ENCODE measurements at regions not wholly inside any gene's neighbourhood (a gene's known extent, or its start where the extent isn't known, plus 50 kb on each side); places are given as distances from the start of the nearest gene placed in this dataset.

- Histone ChIP-seq H3K9me1 (ENCODE audit: control insufficient read depth, extremely low read depth, insufficient read depth, low read length) (no peaks in the 10 kb centered on the region), H2AFZ (ENCODE audit: control insufficient read depth, low read length) (no peak overlapping the region), H3K9me3 (ENCODE audit: control insufficient read depth, low read depth, low read length) (no peaks in the 10 kb centered on the region), H3K9ac (ENCODE audit: control insufficient read depth, extremely low read depth, insufficient read depth, low read length) (no peak overlapping the region), H3K4me2 (ENCODE audit: control insufficient read depth, extremely low read depth, insufficient read depth, low read depth, low read length) (no peak overlapping the region), H3K27ac (ENCODE audit: control insufficient read depth, insufficient read depth, low read length) (no peak overlapping the region), H3K79me2 (ENCODE audit: control insufficient read depth, insufficient read depth, low read length) (no peaks in the 10 kb centered on the region), H3K36me3 (ENCODE audit: control insufficient read depth in 2 of 2, extremely low read depth in 1 of 2, insufficient read depth in 2 of 2, low read length in 2 of 2) (no peaks in the 10 kb centered on the region), H3K27me3 (ENCODE audit: control insufficient read depth, extremely low read depth, insufficient read depth, low read length) (no peaks in the 10 kb centered on the region), H3K4me3 (ENCODE audit: control insufficient read depth in 2 of 3, extremely low read depth in 1 of 3, insufficient read depth in 2 of 3, low read depth in 1 of 3, low read length in 3 of 3) (no peak overlapping the region), H3K4me1 (ENCODE audit: control insufficient read depth, extremely low read depth, insufficient read depth, low read length) (no peaks in the 10 kb centered on the region), H4K20me1 (ENCODE audit: control insufficient read depth, extremely low read depth, insufficient read depth, low read length) (no peaks in the 10 kb centered on the region)
- TF ChIP-seq CTCF (optimal IDR thresholded peaks at IDR 0.05 in 1 of 3, IDR thresholded peaks at IDR 0.05 in 1 of 3, conservative IDR thresholded peaks at IDR 0.05 in 1 of 3; ENCODE audit: extremely low read depth in 1 of 3, insufficient read depth in 2 of 3, low read length in 3 of 3) = no peak
- no peak for TF ChIP-seq EZH2 (IDR thresholded peaks at IDR 0.05; ENCODE audit: low read length)
- dilution Hi-C loops (cut with MboI; ENCODE audit: extremely low pct_ligation_motif_present, low sequenced_read_pairs) = no loop called here
- no peak for FAIRE-seq
- DNase-seq (ENCODE audit: low read depth, low spot score) = no peak
Observed at GRCh38 chr16:64532691-64533090, 589.2 kb downstream of the CDH11 start.

- no peak overlapping the region for H2AFZ ChIP-seq (ENCODE audit: control insufficient read depth, low read length)
- no peak for DNase-seq (ENCODE audit: low read depth, low spot score)
- no peaks in the 10 kb centered on the region for H3K36me3 ChIP-seq (ENCODE audit: control insufficient read depth in 2 of 2, extremely low read depth in 1 of 2, insufficient read depth in 2 of 2, low read length in 2 of 2)
- H3K27me3 ChIP-seq (ENCODE audit: control insufficient read depth, extremely low read depth, insufficient read depth, low read length) = no peaks in the 10 kb centered on the region
- H3K79me2 ChIP-seq (ENCODE audit: control insufficient read depth, insufficient read depth, low read length) = no peaks in the 10 kb centered on the region
- no peak overlapping the region for H3K4me2 ChIP-seq (ENCODE audit: control insufficient read depth, extremely low read depth, insufficient read depth, low read depth, low read length)
- TF ChIP-seq EZH2 (IDR thresholded peaks at IDR 0.05; ENCODE audit: low read length) (no peak), CTCF (optimal IDR thresholded peaks at IDR 0.05 in 1 of 3, IDR thresholded peaks at IDR 0.05 in 1 of 3, conservative IDR thresholded peaks at IDR 0.05 in 1 of 3; ENCODE audit: extremely low read depth in 1 of 3, insufficient read depth in 2 of 3, low read length in 3 of 3) (no peak)
- no peaks in the 10 kb centered on the region for H3K9me3 ChIP-seq (ENCODE audit: control insufficient read depth, low read depth, low read length)
- dilution Hi-C loops (cut with MboI; ENCODE audit: extremely low pct_ligation_motif_present, low sequenced_read_pairs) = no loop called here
- H3K27ac ChIP-seq (ENCODE audit: control insufficient read depth, insufficient read depth, low read length) = no peak overlapping the region
- no peaks in the 10 kb centered on the region for H4K20me1 ChIP-seq (ENCODE audit: control insufficient read depth, extremely low read depth, insufficient read depth, low read length)
- no peak for FAIRE-seq
- no peak overlapping the region for H3K9ac ChIP-seq (ENCODE audit: control insufficient read depth, extremely low read depth, insufficient read depth, low read length)
- no peaks in the 10 kb centered on the region for H3K4me1 ChIP-seq (ENCODE audit: control insufficient read depth, extremely low read depth, insufficient read depth, low read length)
- H3K4me3 ChIP-seq (ENCODE audit: control insufficient read depth in 2 of 3, extremely low read depth in 1 of 3, insufficient read depth in 2 of 3, low read depth in 1 of 3, low read length in 3 of 3) = no peak overlapping the region
- no peaks in the 10 kb centered on the region for H3K9me1 ChIP-seq (ENCODE audit: control insufficient read depth, extremely low read depth, insufficient read depth, low read length)
Observed at GRCh38 chr16:64532117-64532516, 589.7 kb downstream of the CDH11 start.

Data from keratinocyte (primary cell).